PC-9 (cell line): ENCODE measurements at regions not wholly inside any gene's neighbourhood (a gene's known extent, or its start where the extent isn't known, plus 50 kb on each side); places are given as distances from the start of the nearest gene placed in this dataset.

Experiments used
- EZH2 ChIP-seq: fragments of 200-600 bp; sonication (generic); IDR thresholded peaks from 2 replicates; pipeline ENCODE4 v1.8.0; 2017; ENCODE audit warnings: antibody characterized with exemption, low read depth
- TF ChIP-seq, protein P1 (sequence below): fragments of 200-600 bp; sonication (generic); conservative IDR thresholded peaks from 2 replicates; pipeline ENCODE4 v1.6.1; 2017; ENCODE audit warnings: mixed run types, antibody characterized with exemption, mild to moderate bottlenecking, moderate library complexity

DNA sequence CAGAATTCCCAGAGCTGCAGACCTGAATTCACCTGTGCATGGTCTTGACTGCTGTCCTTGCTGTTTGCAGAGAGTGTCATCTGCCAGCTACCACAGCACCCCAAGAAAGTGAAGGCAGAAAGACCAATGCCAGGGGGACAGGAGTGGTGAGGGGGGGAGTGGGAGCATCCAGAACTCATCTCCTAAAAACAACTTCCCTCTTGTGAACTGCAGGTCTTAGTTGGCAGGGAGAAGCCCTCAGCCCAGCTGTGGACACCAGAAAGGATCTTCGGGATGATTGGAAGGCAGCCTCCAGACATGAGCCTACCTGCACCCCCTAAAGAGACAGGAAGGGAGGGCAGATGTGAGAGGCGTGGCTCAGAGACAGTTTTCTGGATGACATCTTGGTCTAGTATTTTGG lies 615.8 kb upstream of the MGMT start:
- TF ChIP-seq, protein P1, sequence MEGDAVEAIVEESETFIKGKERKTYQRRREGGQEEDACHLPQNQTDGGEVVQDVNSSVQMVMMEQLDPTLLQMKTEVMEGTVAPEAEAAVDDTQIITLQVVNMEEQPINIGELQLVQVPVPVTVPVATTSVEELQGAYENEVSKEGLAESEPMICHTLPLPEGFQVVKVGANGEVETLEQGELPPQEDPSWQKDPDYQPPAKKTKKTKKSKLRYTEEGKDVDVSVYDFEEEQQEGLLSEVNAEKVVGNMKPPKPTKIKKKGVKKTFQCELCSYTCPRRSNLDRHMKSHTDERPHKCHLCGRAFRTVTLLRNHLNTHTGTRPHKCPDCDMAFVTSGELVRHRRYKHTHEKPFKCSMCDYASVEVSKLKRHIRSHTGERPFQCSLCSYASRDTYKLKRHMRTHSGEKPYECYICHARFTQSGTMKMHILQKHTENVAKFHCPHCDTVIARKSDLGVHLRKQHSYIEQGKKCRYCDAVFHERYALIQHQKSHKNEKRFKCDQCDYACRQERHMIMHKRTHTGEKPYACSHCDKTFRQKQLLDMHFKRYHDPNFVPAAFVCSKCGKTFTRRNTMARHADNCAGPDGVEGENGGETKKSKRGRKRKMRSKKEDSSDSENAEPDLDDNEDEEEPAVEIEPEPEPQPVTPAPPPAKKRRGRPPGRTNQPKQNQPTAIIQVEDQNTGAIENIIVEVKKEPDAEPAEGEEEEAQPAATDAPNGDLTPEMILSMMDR: no peak
- TF ChIP-seq EZH2: no peak
